Stimulated activated CD8-positive, alpha-beta memory T cell treated with anti-CD3 and anti-CD28 coated beads, Interleukin-15, amount 100 ng/mL, for 48 hours (primary cell): ENCODE measurements at regions not wholly inside any gene's neighbourhood (a gene's known extent, or its start where the extent isn't known, plus 50 kb on each side); places are given as distances from the start of the nearest gene placed in this dataset.

Experiments used
- DNase-seq, 2 donors: peaks; one replicate each; pipeline ENCODE4 v3.0.0-alpha.2; 2020; ENCODE audit warnings: low read depth in 2 of 2

- DNase-seq: no peak
Observed at GRCh38 chrX:16222151-16222550, 54.9 kb downstream of the MAGEB17 start.

GRCh38 chrX:16223385-16223784 lies 56.1 kb downstream of the MAGEB17 start:
- no peak for DNase-seq

DNA sequence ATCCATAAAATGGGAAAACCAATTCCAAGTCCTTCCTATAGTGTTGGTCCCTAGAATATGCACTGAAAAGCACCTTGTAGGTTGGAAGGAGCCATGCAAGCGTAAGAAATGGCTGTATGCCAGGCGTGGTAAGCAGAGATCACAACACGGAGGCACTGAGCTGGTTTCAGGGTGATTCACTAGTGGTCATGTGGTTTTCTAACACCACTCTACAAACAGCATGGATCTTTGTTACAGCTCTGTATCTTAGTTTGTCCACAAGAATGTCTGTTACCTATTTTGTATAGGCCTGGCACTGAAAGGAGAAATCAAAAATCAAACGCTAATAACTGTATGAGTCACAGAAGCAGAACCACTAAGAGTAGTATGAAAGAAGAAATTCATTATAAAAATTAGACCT lies 71.9 kb downstream of the MAGEB17 start:
- no peak for DNase-seq

DNA sequence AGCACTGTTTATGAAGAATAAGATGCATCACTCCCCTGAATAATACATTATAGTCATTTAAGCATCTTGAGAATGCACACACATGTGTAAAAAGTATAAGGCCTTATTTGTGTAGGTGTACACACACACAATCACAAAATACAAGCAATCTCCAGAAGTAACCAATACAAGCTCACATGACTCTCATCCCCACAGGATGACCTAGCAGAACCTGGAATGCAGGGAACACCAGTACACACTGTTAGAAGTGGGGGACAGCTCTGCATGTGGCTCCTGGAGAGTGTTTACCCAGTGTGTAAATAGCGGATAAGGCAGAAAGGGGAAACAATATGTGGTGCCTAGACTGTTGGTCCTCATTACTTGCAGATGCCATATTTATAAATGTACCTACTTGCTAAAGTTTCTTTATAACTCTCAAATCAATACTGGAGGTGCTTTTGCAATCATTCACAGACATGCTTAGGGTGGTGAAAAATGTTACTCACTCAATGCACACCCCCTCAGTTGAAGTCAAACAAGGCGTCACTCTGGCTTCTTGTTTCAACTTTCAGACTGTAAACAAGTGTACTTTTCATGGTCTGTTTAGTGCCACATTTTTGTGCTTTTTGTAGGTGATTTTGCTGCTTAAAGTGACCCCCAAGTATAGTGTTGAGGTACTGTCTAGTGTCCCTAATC lies 73.1 kb downstream of the MAGEB17 start:
- DNase-seq: no peak

- no peak for DNase-seq
Observed at GRCh38 chrX:16240968-16241367, 73.7 kb downstream of the MAGEB17 start.

DNA sequence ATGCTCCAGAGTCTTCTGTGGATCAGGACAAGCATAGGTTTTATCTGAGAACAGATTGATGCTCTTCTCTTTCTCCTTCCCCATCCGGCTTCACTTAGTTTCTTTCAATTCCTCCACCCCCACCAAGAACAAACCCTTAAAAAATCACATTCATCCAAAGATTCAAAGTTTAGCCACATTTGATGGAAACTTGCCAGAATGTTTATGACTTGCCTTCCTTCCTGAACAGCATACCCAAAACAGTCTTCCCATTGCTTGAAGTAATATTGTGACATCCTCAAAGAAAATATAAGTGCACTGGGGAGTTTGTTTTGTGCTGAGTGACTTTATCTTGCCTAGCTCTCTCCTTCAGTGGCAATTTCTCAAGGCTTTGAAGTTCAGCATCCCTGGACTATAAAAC lies 83.0 kb downstream of the MAGEB17 start:
- DNase-seq: no peak

- DNase-seq: no peak
Observed at GRCh38 chrX:16251782-16252181, 84.5 kb downstream of the MAGEB17 start.

- DNase-seq: no peak
Observed at GRCh38 chrX:16258882-16259281, 91.6 kb downstream of the MAGEB17 start.

- DNase-seq: no peak
Observed at GRCh38 chrX:16267431-16267830, 100.2 kb downstream of the MAGEB17 start.

- no peak for DNase-seq
Observed at GRCh38 chrX:16268206-16268605, 100.9 kb downstream of the MAGEB17 start.

- no peak for DNase-seq
Observed at GRCh38 chrX:16278927-16279326, 111.6 kb downstream of the MAGEB17 start.

GRCh38 chrX:16282209-16282608 lies 114.9 kb downstream of the MAGEB17 start:
- DNase-seq: no peak

DNA sequence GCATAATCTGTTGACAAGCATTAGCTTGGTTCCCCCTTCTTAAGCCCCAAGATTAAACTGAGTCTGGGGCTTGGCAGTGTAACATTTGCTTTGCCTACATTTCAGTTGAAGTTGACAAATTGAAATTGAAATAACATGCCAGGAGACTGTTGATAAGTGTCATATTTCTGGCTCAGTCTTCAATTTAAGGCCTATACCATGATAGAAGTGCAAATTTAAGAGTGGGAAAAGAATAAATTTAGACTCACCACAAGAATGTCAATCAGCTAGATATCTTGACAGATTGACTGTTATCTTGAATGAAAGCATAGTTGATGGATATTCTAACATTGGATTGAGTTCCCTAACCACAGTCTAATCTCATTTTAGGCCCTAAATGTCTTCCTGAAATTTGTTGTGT lies 117.6 kb downstream of the MAGEB17 start:
- no peak for DNase-seq

- DNase-seq: no peak
Observed at GRCh38 chrX:16290997-16291396, 123.7 kb downstream of the MAGEB17 start.

DNA sequence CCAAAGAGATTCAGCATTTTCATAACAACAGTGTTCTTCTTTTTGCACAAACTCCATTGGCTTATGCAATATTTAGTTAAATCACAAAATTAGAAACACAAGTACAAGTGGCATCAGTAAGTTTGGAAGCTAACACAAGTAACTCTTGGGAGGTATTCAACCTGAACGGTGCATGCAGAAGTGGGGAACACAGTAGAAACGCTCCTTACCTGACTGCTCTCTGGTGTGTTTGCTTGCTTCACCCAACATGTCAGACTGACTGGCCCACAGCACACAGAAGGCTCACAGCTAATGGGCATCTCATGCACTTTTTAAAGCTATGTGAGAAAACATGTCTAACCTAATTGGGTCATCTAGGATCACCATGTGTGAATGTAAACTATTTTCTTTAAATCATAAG lies 133.6 kb downstream of the MAGEB17 start:
- no peak for DNase-seq

DNA sequence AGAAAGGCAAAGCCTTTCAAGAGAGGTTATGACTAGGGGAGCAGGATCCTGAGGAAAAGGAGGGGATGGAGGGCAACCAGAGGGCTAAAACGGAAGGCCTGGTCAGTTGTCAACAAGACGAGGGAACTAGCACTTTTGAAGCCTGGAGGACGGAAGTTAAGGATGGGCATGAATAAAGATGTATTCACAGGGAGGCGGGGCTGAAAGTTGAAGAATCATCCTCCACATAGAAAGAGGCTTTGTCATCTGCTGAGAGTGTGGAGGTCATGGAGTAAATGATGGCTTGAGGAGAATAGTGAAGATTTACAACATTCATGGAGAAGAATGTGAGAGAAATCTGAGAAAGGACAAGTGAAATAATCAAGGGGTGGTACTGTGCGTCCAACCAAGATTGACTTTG lies 137.5 kb downstream of the MAGEB17 start:
- DNase-seq: no peak

DNA sequence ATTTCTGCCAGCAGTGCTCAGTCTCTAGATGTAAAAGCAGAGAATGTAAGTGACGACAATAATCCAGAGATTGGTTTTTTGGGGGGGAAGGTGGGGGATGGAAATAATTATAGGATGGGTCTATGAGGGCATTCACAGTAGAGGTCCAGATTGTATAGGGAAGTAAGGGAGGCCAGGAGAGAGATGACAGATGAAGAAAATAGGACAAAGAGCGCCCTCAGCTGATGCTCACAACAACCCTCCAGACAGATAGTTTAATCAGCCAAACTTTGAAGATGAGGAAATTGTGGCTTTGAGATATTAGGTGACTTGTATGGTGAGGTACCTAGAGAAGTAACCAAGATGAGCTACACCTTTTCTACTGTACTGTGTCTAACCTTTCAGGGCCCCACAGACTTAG lies 137.9 kb downstream of the MAGEB17 start:
- no peak for DNase-seq

DNA sequence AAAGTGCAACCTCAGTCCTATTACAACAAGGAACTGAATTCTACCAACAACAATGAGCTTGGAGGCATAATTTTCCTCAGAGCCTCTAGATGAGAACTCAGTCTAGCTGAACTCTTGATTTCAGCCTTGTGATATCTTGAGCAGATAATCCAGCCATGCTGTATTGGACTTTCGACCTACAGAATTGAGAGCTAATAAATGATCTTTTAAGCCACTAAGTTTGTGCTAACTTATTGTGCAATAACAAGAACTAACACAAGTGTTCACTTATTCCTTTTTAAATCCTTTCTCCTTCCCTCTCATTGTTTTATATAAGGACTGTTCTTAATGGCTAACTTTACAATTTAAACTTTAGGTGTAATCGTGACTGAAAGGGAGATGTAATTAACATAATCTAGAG lies 140.7 kb downstream of the MAGEB17 start:
- no peak for DNase-seq

- DNase-seq: no peak
Observed at GRCh38 chrX:16308773-16309172, 141.5 kb downstream of the MAGEB17 start.

GRCh38 chrX:16310326-16310725 lies 143.0 kb downstream of the MAGEB17 start:
- no peak for DNase-seq

DNA sequence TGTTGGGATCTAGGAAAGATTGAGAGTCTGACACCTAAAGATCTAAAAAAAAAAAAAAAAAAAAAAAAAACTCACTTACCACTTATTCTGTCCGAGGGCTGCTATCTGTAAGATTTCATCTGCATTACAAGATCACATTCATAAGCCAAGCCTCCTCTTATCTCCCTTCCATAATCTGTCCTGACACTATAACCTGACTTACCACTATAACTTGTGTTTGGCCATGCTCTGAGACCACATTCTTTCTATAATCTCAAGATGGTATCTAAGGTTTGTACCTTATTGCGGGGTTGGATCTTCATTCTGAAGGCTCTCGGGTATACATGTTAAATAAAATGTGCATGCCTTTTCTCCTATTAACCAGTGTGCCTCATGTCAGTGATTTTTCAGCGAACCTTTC lies 144.4 kb downstream of the MAGEB17 start:
- DNase-seq: no peak

DNA sequence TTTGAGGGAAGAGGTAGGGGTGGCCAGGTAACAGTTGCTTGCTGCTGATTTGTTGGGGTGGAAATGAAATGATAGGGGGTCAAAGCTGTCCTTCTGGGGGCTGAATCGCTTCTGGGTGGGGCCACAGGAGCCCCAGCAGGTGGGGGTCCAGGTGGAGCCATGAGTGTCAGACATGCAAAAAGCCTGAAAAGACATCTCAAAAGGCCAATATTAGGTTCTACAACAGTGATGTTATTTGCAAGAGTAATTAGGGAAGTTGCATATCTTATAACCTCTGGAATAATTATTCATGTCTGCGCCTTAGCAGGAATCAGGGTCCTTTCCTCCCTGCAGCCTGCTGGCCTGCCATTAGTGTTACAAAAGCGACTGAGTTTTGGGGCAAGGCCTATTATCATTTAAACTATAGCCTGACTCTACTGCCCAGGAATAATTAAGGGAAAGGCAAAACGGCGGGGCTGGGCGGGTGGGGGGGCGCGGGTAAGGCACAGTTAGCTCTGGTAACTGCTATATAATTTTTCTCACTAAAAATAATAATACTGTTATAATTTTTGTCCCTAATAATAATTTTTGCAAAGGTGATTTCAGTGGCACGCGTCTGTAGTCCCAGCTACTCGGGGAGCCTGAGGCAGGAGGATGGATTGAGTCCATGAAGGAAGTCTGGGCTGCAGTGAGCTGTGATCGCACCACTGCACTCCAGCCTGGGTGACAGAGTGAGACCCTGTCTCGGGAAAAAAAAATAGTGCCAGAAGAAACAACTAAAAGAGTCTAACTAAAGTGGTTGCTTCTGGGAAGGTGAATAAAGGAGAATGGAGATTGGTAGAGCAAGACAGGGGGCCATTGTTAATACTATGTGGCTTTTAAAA lies 145.7 kb downstream of the MAGEB17 start:
- DNase-seq: no peak

DNA sequence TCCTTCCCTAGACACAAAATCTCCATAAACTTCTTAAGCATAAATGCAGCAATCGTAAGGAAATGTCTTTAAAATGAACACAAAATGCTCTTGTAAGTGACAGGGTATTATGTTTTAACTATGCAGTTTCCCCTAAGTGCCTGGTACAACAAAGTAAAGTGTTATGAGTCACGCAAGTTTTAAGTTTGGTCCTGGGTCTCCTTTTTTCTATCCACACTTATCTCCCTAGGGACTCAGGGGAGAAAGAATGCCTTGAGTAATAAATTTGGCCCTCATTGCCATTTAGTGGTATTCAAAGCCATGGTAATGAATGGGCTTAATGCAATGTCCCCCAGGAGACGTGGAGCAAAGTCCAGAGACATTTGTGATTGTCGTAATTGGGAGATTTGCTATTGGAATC lies 149.1 kb downstream of the MAGEB17 start:
- DNase-seq: no peak
